GM12878 (cell line): ENCODE measurements at regions not wholly inside any gene's neighbourhood (a gene's known extent, or its start where the extent isn't known, plus 50 kb on each side); places are given as distances from the start of the nearest gene placed in this dataset.
"Not testable (repeated sequence)": the region's sequence is repeated elsewhere in the genome, so short reads cannot be mapped to it uniquely, and the experiment has no call there.

Source experiments
- ATAC-seq: fragments of 200-7000 bp; cut with Tn5 transposase; 3 replicates; pipeline ENCODE4 v1.9.1; 2020; ENCODE audit warnings: mild to moderate bottlenecking, moderate library complexity
- BruUV-seq: library from RNA; stranded (reverse); fragments of 400-500 nt; replicated peaks from 2 replicates; lab custom pipeline; 2021; lab: Mats Ljungman, UMichigan
- CTCF ChIA-PET: fragments of 300-600 bp; sonication (Branson Sonifier 250); formaldehyde crosslinking; extraction: SDS; loops from one replicate; lab custom pipeline; 2021; ENCODE audit warnings: inconsistent platforms; lab: Yijun Ruan, JAX
- POLR2A ChIA-PET: fragments of 350-600 bp; formaldehyde crosslinking; extraction: SDS; loops from one replicate; lab custom pipeline; 2021; ENCODE audit warnings: inconsistent platforms; lab: Charles Lee
- RAD21 ChIA-PET: fragments of 300-600 bp; sonication (Branson Sonifier 250); formaldehyde crosslinking; loops from one replicate; lab custom pipeline; 2023; ENCODE audit warnings: antibody characterized with exemption; ENCODE audit not compliant: unreplicated experiment; lab: Charles Lee
- SMC1A ChIA-PET: fragments of 300-600 bp; sonication (Branson Sonifier 250); formaldehyde crosslinking; loops from one replicate; lab custom pipeline; 2023; ENCODE audit not compliant: unreplicated experiment, uncharacterized antibody; lab: Charles Lee
- DNase-seq: peaks from one replicate; pipeline ENCODE4 v3.0.0-alpha.2; 2011; ENCODE audit warnings: low read depth, low spot score
- FAIRE-seq: peaks from 3 replicates; lab custom pipeline; 2011; peaks lifted over from hg19 to GRCh38; lab: Jason Lieb, UNC
- H2AFZ ChIP-seq: 2 replicates; pipeline ENCODE4 v1.6.0; 2011; ENCODE audit warnings: low read depth, low read length, control low read depth; ENCODE audit not compliant: control insufficient read depth
- H3K27ac ChIP-seq: 2 replicates; pipeline ENCODE4 v1.5.1; 2011; ENCODE audit warnings: control low read depth; ENCODE audit not compliant: control insufficient read depth, insufficient read depth
- H3K27me3 ChIP-seq, 2 experiments: replicated peaks in 1 of 2; 2 replicates each; pipeline versions ENCODE4 v1.6.0 to v1.6.1; 2011; ENCODE audit warnings: low read length in 1 of 2; ENCODE audit not compliant: control insufficient read depth in 2 of 2, insufficient read depth in 2 of 2
- H3K36me3 ChIP-seq, 2 experiments: 2 replicates each; pipeline ENCODE4 v1.5.1; 2011; ENCODE audit warnings: low read length in 1 of 2; ENCODE audit not compliant: control insufficient read depth in 2 of 2, insufficient read depth in 2 of 2
- H3K4me1 ChIP-seq: 2 replicates; pipeline ENCODE4 v1.6.1; 2011; ENCODE audit warnings: mild to moderate bottlenecking, low read length, moderate library complexity, mixed read lengths; ENCODE audit not compliant: control insufficient read depth, insufficient read depth
- H3K4me2 ChIP-seq: 2 replicates; pipeline ENCODE4 v1.6.0; 2011; ENCODE audit warnings: control low read depth; ENCODE audit not compliant: control insufficient read depth, insufficient read depth
- H3K4me3 ChIP-seq: fragments of 200-600 bp; sonication (generic); 2 replicates; pipeline ENCODE4 v1.5.1; 2016
- H3K79me2 ChIP-seq: 2 replicates; pipeline ENCODE4 v1.6.0; 2011; ENCODE audit warnings: low read length; ENCODE audit not compliant: control insufficient read depth, insufficient read depth
- H3K9ac ChIP-seq: 2 replicates; pipeline ENCODE4 v1.8.0; 2011; ENCODE audit warnings: low read length, control low read depth, mixed read lengths; ENCODE audit not compliant: control insufficient read depth, insufficient read depth
- H3K9me3 ChIP-seq: replicated peaks from 3 replicates; pipeline ENCODE4 v1.5.1; 2011; ENCODE audit warnings: mild to moderate bottlenecking, low read length; ENCODE audit not compliant: control insufficient read depth, insufficient read depth
- H4K20me1 ChIP-seq: 2 replicates; pipeline ENCODE4 v1.6.0; 2011; ENCODE audit not compliant: control insufficient read depth, insufficient read depth
- ATF2 ChIP-seq: IDR thresholded peaks from 2 replicates; pipeline ENCODE4 v1.6.1; 2012; ENCODE audit warnings: low read length, inconsistent platforms
- BCL11A ChIP-seq: IDR thresholded peaks from 2 replicates; pipeline ENCODE4 v1.6.1; 2011; ENCODE audit warnings: low read depth, low read length
- DPF2 ChIP-seq: fragments of 450-650 bp; IDR thresholded peaks from 2 replicates; pipeline ENCODE4 v1.6.1; 2017; ENCODE audit warnings: mild to moderate bottlenecking
- ESRRA ChIP-seq: IDR thresholded peaks from 2 replicates; pipeline ENCODE4 v1.6.1; 2012; ENCODE audit warnings: mild to moderate bottlenecking, low read length, improper control_type of control experiment
- MTA3 ChIP-seq: IDR thresholded peaks from 2 replicates; pipeline ENCODE4 v1.6.1; 2012; ENCODE audit warnings: low read length, inconsistent platforms, borderline replicate concordance
- NFYA ChIP-seq: IDR thresholded peaks from 2 replicates; pipeline ENCODE4 v1.6.1; 2011; ENCODE audit warnings: low read depth, mild to moderate bottlenecking, low read length, improper control_type of control experiment, borderline replicate concordance
- RUNX3 ChIP-seq: IDR thresholded peaks from 2 replicates; pipeline ENCODE4 v1.6.1; 2012; ENCODE audit warnings: low read length, inconsistent platforms
- SMAD5 ChIP-seq: IDR thresholded peaks from 2 replicates; pipeline ENCODE4 v1.6.1; 2016; ENCODE audit warnings: antibody characterized with exemption, low read depth
- ZSCAN29 ChIP-seq: fragments of 450-650 bp; IDR thresholded peaks from 2 replicates; pipeline ENCODE4 v1.6.1; 2017; ENCODE audit warnings: mild to moderate bottlenecking, moderate library complexity
- WGBS: methylation state at CpG from one replicate; pipeline ENCODE4 v1.1.6; 2016; ENCODE audit warnings: low lambda C conversion rate; ENCODE audit not compliant: insufficient replicate concordance, insufficient coverage; ENCODE audit errors: missing lambda C conversion rate; 5-methylcytosine and 5-hydroxymethylcytosine counted together
- in situ Hi-C: fragments of 300-500 bp; cut with MboI; formaldehyde crosslinking; loops from 9 replicates; pipeline ENCODE4 v1.14.3; 2018; ENCODE audit warnings: mixed read lengths
- intact Hi-C: fragments of 100-400 bp; cut with micrococcal nuclease; formaldehyde crosslinking; loops from one replicate; pipeline ENCODE4 v1.14.2; 2022; ENCODE audit not compliant: unreplicated experiment

- CTCF ChIA-PET = interaction anchor here (0.6 kb wide), 1 partner anchor 1290 kb away, joined by 3 read pairs; no protein-coding TSS in a partner anchor
- BruUV-seq = no TSS peak
- under 1% methylated on average over 7 of the region's 7 CpGs for WGBS
- Histone ChIP-seq H3K4me2 (no peak overlapping the region), H3K27ac (no peak overlapping the region), H3K36me3 (no peaks in the 10 kb centered on the region), H3K79me2 (no peaks in the 10 kb centered on the region), H3K4me3 (no peak overlapping the region)
- SMC1A ChIA-PET = no interaction called here
- RAD21 ChIA-PET = no interaction called here
- in situ Hi-C loops (no loop called here), intact Hi-C loops (no loop called here)
- TF ChIP-seq MTA3 (no peak), SMAD5 (no peak), DPF2 (no peak), ESRRA (no peak), ATF2 (no peak), RUNX3 (no peak), ZSCAN29 (no peak), BCL11A (no peak), NFYA (no peak)
- TF ChIP-seq, all 136 proteins: peak for 0
- FAIRE-seq = no peak
- DNase-seq = no peak
- ATAC-seq = no peak
- Histone ChIP-seq H3K27me3 (no peaks in the 10 kb centered on the region), H2AFZ (no peak overlapping the region), H3K9me3 (no peaks in the 10 kb centered on the region), H3K4me1 (no peaks in the 10 kb centered on the region), H4K20me1 (no peaks in the 10 kb centered on the region), H3K9ac (no peak overlapping the region)
- POLR2A ChIA-PET = interaction anchor here (0.6 kb wide), 2 partner anchors 31 to 44 kb away, joined by 3 read pairs; no protein-coding TSS in a partner anchor
Observed at GRCh38 chr13:87172166-87172835, 498.9 kb upstream of the SLITRK5 start.

GRCh38 chr13:87185138-87185537, 486.0 kb upstream of the SLITRK5 start:
- in situ Hi-C loops, POLR2A ChIA-PET, CTCF ChIA-PET, H2AFZ ChIP-seq, intact Hi-C loops, BruUV-seq, H3K79me2 ChIP-seq, H4K20me1 ChIP-seq, DNase-seq, H3K27ac ChIP-seq, H3K9ac ChIP-seq, H3K27me3 ChIP-seq, H3K4me3 ChIP-seq, SMC1A ChIA-PET, H3K4me1 ChIP-seq, H3K36me3 ChIP-seq, RAD21 ChIA-PET, FAIRE-seq, H3K9me3 ChIP-seq, ATAC-seq, H3K4me2 ChIP-seq: not testable (repeated sequence)
- 38% methylated on average over 6 of the region's 6 CpGs for WGBS

- FAIRE-seq, POLR2A ChIA-PET, in situ Hi-C loops, H2AFZ ChIP-seq, H3K79me2 ChIP-seq, ATAC-seq, BruUV-seq, RAD21 ChIA-PET, H3K9ac ChIP-seq, H3K4me2 ChIP-seq, intact Hi-C loops, H3K4me3 ChIP-seq, H3K4me1 ChIP-seq, CTCF ChIA-PET, DNase-seq, H3K9me3 ChIP-seq, H3K36me3 ChIP-seq, H3K27me3 ChIP-seq, SMC1A ChIA-PET, H4K20me1 ChIP-seq, H3K27ac ChIP-seq: not testable (repeated sequence)
- WGBS = 38% methylated on average over 4 of the region's 4 CpGs
Observed at GRCh38 chr13:87186647-87187046, 484.5 kb upstream of the SLITRK5 start.
